Fibroblast of lung (primary cell): ENCODE measurements at regions not wholly inside any gene's neighbourhood (a gene's known extent, or its start where the extent isn't known, plus 50 kb on each side); places are given as distances from the start of the nearest gene placed in this dataset.

Experiments used
- DNase-seq, 2 donors: peaks; one replicate each; pipeline versions ENCODE4 v3.0.0 to v3.0.0-alpha.2; 2010; ENCODE audit warnings: low read depth in 2 of 2
- H2AFZ ChIP-seq: 2 replicates; pipeline ENCODE4 v1.5.1; 2012; ENCODE audit warnings: low read length, control low read depth, inconsistent platforms
- H3K27ac ChIP-seq: 2 replicates; pipeline ENCODE4 v1.5.1; 2011; ENCODE audit warnings: low read length, control low read depth; ENCODE audit not compliant: insufficient read depth
- H3K27me3 ChIP-seq: 2 replicates; pipeline ENCODE4 v1.5.1; 2011; ENCODE audit warnings: mild to moderate bottlenecking, low read length; ENCODE audit not compliant: control insufficient read depth, insufficient read depth
- H3K36me3 ChIP-seq: 2 replicates; pipeline ENCODE4 v1.5.1; 2011; ENCODE audit warnings: low read length; ENCODE audit not compliant: control insufficient read depth, insufficient read depth
- H3K4me1 ChIP-seq: 2 replicates; pipeline ENCODE4 v1.5.1; 2011; ENCODE audit warnings: low read length; ENCODE audit not compliant: control insufficient read depth, insufficient read depth; ENCODE audit errors: extremely low read depth
- H3K4me2 ChIP-seq: 2 replicates; pipeline ENCODE4 v1.5.1; 2011; ENCODE audit warnings: low read length, control low read depth; ENCODE audit not compliant: insufficient read depth; ENCODE audit errors: extremely low read depth
- H3K4me3 ChIP-seq, 4 experiments: fragments of 200-600 bp in 1 of 4; sonication (generic) in 1 of 4; replicated peaks in 1 of 4; 2 replicates each; pipeline ENCODE4 v1.5.1; 2011 to 2016; ENCODE audit warnings: low read length in 4 of 4, low read depth in 3 of 4, mild to moderate bottlenecking in 3 of 4, control low read depth in 2 of 4, inconsistent platforms in 1 of 4, mixed read lengths in 1 of 4; ENCODE audit not compliant: insufficient read depth in 1 of 4; ENCODE audit errors: control extremely low read depth in 1 of 4
- H3K79me2 ChIP-seq: 2 replicates; pipeline ENCODE4 v1.5.1; 2012; ENCODE audit warnings: mild to moderate bottlenecking, low read length, inconsistent platforms; ENCODE audit not compliant: control insufficient read depth, insufficient read depth
- H3K9ac ChIP-seq: 2 replicates; pipeline ENCODE4 v1.5.1; 2011; ENCODE audit warnings: mild to moderate bottlenecking, low read length, control low read depth; ENCODE audit not compliant: insufficient read depth
- H3K9me3 ChIP-seq: 2 replicates; pipeline ENCODE4 v1.5.1; 2012; ENCODE audit warnings: low read depth, low read length; ENCODE audit not compliant: control insufficient read depth, insufficient read depth
- H4K20me1 ChIP-seq: 2 replicates; pipeline ENCODE4 v1.5.1; 2011; ENCODE audit warnings: low read length; ENCODE audit not compliant: control insufficient read depth, insufficient read depth; ENCODE audit errors: extremely low read depth
- CTCF ChIP-seq, 2 donors: IDR thresholded peaks in 1 of 2; conservative IDR thresholded peaks in 1 of 2; 1 replicate in 1 of 2; 2 replicates in 1 of 2; pipeline ENCODE4 v1.5.1; 2011 to 2012; ENCODE audit warnings: low read length in 2 of 2, control low read depth in 1 of 2, inconsistent platforms in 1 of 2, low read depth in 1 of 2, mild to moderate bottlenecking in 1 of 2
- EZH2 ChIP-seq: IDR thresholded peaks from 2 replicates; pipeline ENCODE4 v1.5.1; 2012; ENCODE audit warnings: low read length, control low read depth, mild to moderate bottlenecking; ENCODE audit errors: missing control alignments

GRCh38 chr15:38650384-38650783, 85.8 kb upstream of the RASGRP1 start:
- Histone ChIP-seq H2AFZ (no peak overlapping the region), H3K4me2 (no peak overlapping the region), H3K9ac (no peak overlapping the region), H4K20me1 (no peaks in the 10 kb centered on the region), H3K36me3 (no peaks in the 10 kb centered on the region), H3K27me3 (peaks cover 7% of the 10 kb centered on the region), H3K4me3 (no peak overlapping the region), H3K4me1 (no peaks in the 10 kb centered on the region), H3K27ac (no peak overlapping the region), H3K9me3 (no peaks in the 10 kb centered on the region), H3K79me2 (no peaks in the 10 kb centered on the region)
- TF ChIP-seq CTCF (conservative IDR thresholded peaks at IDR 0.05 in 1 of 2, IDR thresholded peaks at IDR 0.05 in 1 of 2; ENCODE audit: low read depth in 1 of 2, low read length in 2 of 2) (no peak), EZH2 (no peak)
- DNase-seq, result no peak

GRCh38 chr15:38650936-38651327, 86.3 kb upstream of the RASGRP1 start:
- Histone ChIP-seq H3K4me3 (no peak overlapping the region), H3K4me2 (no peak overlapping the region), H3K9ac (no peak overlapping the region), H2AFZ (no peak overlapping the region), H3K27me3 (peaks cover 7% of the 10 kb centered on the region), H3K79me2 (no peaks in the 10 kb centered on the region), H3K9me3 (no peaks in the 10 kb centered on the region), H3K4me1 (no peaks in the 10 kb centered on the region), H3K27ac (no peak overlapping the region), H3K36me3 (no peaks in the 10 kb centered on the region), H4K20me1 (no peaks in the 10 kb centered on the region)
- no peak for DNase-seq
- TF ChIP-seq EZH2 (no peak), CTCF (conservative IDR thresholded peaks at IDR 0.05 in 1 of 2, IDR thresholded peaks at IDR 0.05 in 1 of 2; ENCODE audit: low read depth in 1 of 2, low read length in 2 of 2) (no peak)

GRCh38 chr15:38651328-38652038, 86.9 kb upstream of the RASGRP1 start:
- H4K20me1 ChIP-seq, result no peaks in the 10 kb centered on the region
- no peak for DNase-seq
- no peaks in the 10 kb centered on the region for H3K79me2 ChIP-seq
- H3K36me3 ChIP-seq, result no peaks in the 10 kb centered on the region
- peaks cover 7% of the 10 kb centered on the region for H3K27me3 ChIP-seq
- H3K4me3 ChIP-seq, result no peak overlapping the region
- TF ChIP-seq EZH2, result no peak
- no peak for TF ChIP-seq CTCF (conservative IDR thresholded peaks at IDR 0.05 in 1 of 2, IDR thresholded peaks at IDR 0.05 in 1 of 2; ENCODE audit: low read depth in 1 of 2, low read length in 2 of 2)
- no peak overlapping the region for H3K4me2 ChIP-seq
- H3K4me1 ChIP-seq, result no peaks in the 10 kb centered on the region
- H2AFZ ChIP-seq, result no peak overlapping the region
- no peaks in the 10 kb centered on the region for H3K9me3 ChIP-seq
- H3K27ac ChIP-seq, result no peak overlapping the region
- H3K9ac ChIP-seq, result no peak overlapping the region
